HG03571 (cell line): ENCODE measurements at regions not wholly inside any gene's neighbourhood (a gene's known extent, or its start where the extent isn't known, plus 50 kb on each side); places are given as distances from the start of the nearest gene placed in this dataset.

Experiments used
- ATAC-seq: cut with Tn5 transposase; IDR thresholded peaks from one replicate; pipeline ENCODE4 v1.9.1; 2021; ENCODE audit not compliant: unreplicated experiment

GRCh38 chr6:137816688-137817618, 50.1 kb upstream of the TNFAIP3 start:
- no peak for ATAC-seq
